H1 (cell line): ENCODE measurements at regions not wholly inside any gene's neighbourhood (a gene's known extent, or its start where the extent isn't known, plus 50 kb on each side); places are given as distances from the start of the nearest gene placed in this dataset.

Source experiments
- CTCF ChIA-PET: fragments of 300-600 bp; sonication (Branson Sonifier 250); formaldehyde crosslinking; loops from one replicate; lab custom pipeline; 2021; ENCODE audit not compliant: partially characterized antibody; lab: Charles Lee
- POLR2A ChIA-PET: fragments of 300-600 bp; sonication (Branson Sonifier 250); formaldehyde crosslinking; loops from one replicate; lab custom pipeline; 2021; ENCODE audit warnings: inconsistent platforms; ENCODE audit not compliant: partially characterized antibody; lab: Charles Lee
- DNase-seq, 2 experiments: peaks; one replicate each; pipeline versions ENCODE4 v3.0.0 to v3.0.0-alpha.2; 2010 to 2022; ENCODE audit warnings: low spot score in 2 of 2, low read depth in 1 of 2, mixed read lengths in 1 of 2
- FAIRE-seq: peaks from 2 replicates; lab custom pipeline; 2011; peaks lifted over from hg19 to GRCh38; lab: Jason Lieb, UNC
- H2AFZ ChIP-seq: 2 replicates; pipeline ENCODE4 v1.8.1; 2012; ENCODE audit warnings: low read length, inconsistent platforms
- H2AK5ac ChIP-seq: 2 replicates; pipeline ENCODE4 v1.6.1; 2013; ENCODE audit warnings: low read depth, low read length
- H2BK120ac ChIP-seq: replicated peaks from 2 replicates; pipeline ENCODE3; 2013; ENCODE audit warnings: low read depth, low read length, inconsistent platforms
- H2BK12ac ChIP-seq: 2 replicates; pipeline ENCODE4 v1.6.1; 2013; ENCODE audit warnings: low read depth, low read length
- H2BK15ac ChIP-seq: 2 replicates; pipeline ENCODE4 v1.6.1; 2013; ENCODE audit warnings: low read length
- H2BK20ac ChIP-seq: 2 replicates; pipeline ENCODE4 v1.6.1; 2013; ENCODE audit warnings: low read length
- H2BK5ac ChIP-seq: 2 replicates; pipeline ENCODE4 v1.6.1; 2013; ENCODE audit warnings: low read depth, low read length
- H3K14ac ChIP-seq: 2 replicates; pipeline ENCODE4 v1.6.1; 2013; ENCODE audit warnings: inconsistent platforms; ENCODE audit not compliant: insufficient read length
- H3K18ac ChIP-seq: 2 replicates; pipeline ENCODE4 v1.6.1; 2013; ENCODE audit warnings: low read length; ENCODE audit errors: extremely low read depth
- H3K23ac ChIP-seq: 2 replicates; pipeline ENCODE4 v1.6.1; 2013; ENCODE audit warnings: inconsistent platforms; ENCODE audit not compliant: insufficient read length
- H3K23me2 ChIP-seq: 2 replicates; pipeline ENCODE4 v1.6.1; 2013; ENCODE audit warnings: low read depth, low read length
- H3K27ac ChIP-seq: 2 replicates; pipeline ENCODE4 v1.6.1; 2011; ENCODE audit warnings: low read depth, low read length, inconsistent platforms
- H3K27me3 ChIP-seq, 4 experiments: replicated peaks in 1 of 4; 1 replicate in 1 of 4; 2 replicates in 3 of 4; pipeline versions ENCODE4 v1.6.1 to v1.8.1; 2011 to 2013; ENCODE audit warnings: low read length in 3 of 4, mild to moderate bottlenecking in 3 of 4, inconsistent platforms in 2 of 4, mixed read lengths in 2 of 4, moderate library complexity in 1 of 4; ENCODE audit not compliant: control insufficient read depth in 3 of 4, insufficient read depth in 3 of 4; ENCODE audit errors: extremely low read depth in 1 of 4
- H3K36me3 ChIP-seq, 4 experiments: 2 replicates each; pipeline versions ENCODE4 v1.6.1 to v1.8.1; 2011 to 2013; ENCODE audit warnings: mild to moderate bottlenecking in 4 of 4, low read length in 3 of 4, moderate library complexity in 2 of 4, control low read depth in 1 of 4, inconsistent platforms in 1 of 4; ENCODE audit not compliant: insufficient read depth in 4 of 4, control insufficient read depth in 2 of 4
- H3K4ac ChIP-seq: replicated peaks from 2 replicates; pipeline ENCODE3; 2013; ENCODE audit warnings: low read length, low read depth, mixed read lengths, inconsistent platforms; ENCODE audit not compliant: insufficient read length
- H3K4me1 ChIP-seq, 4 experiments: replicated peaks in 1 of 4; 1 replicate in 1 of 4; 2 replicates in 3 of 4; pipeline versions ENCODE4 v1.6.1 to v1.8.1; 2011 to 2013; ENCODE audit warnings: low read length in 3 of 4, inconsistent platforms in 2 of 4, mixed read lengths in 1 of 4; ENCODE audit not compliant: insufficient read depth in 4 of 4, control insufficient read depth in 3 of 4
- H3K4me2 ChIP-seq, 2 experiments: 2 replicates each; pipeline versions ENCODE4 v1.6.1 to v1.8.1; 2011 to 2013; ENCODE audit warnings: low read depth in 2 of 2, low read length in 2 of 2, control low read depth in 1 of 2, inconsistent platforms in 1 of 2, mild to moderate bottlenecking in 1 of 2; ENCODE audit not compliant: insufficient read depth in 1 of 2
- H3K4me3 ChIP-seq, 4 experiments: fragments of 200-600, 300-600 bp in 1 of 4; sonication (generic), shearing (Covaris generic), sonication (Bioruptor Twin) in 1 of 4; 2 replicates each; pipeline versions ENCODE4 v1.5.1 to v1.8.1; 2011 to 2016; ENCODE audit warnings: low read length in 4 of 4, low read depth in 3 of 4, control low read depth in 2 of 4, inconsistent platforms in 2 of 4, mild to moderate bottlenecking in 2 of 4, mixed read lengths in 1 of 4, moderate library complexity in 1 of 4; ENCODE audit not compliant: insufficient read depth in 2 of 4; ENCODE audit errors: extremely low read depth in 1 of 4
- H3K56ac ChIP-seq: replicated peaks from 2 replicates; pipeline ENCODE3; 2013; ENCODE audit warnings: low read depth, mild to moderate bottlenecking, mixed read lengths, low read length, inconsistent platforms; ENCODE audit not compliant: insufficient read length
- H3K79me1 ChIP-seq: 2 replicates; pipeline ENCODE4 v1.6.1; 2013; ENCODE audit warnings: low read depth, low read length, control low read depth
- H3K79me2 ChIP-seq, 2 experiments: 2 replicates each; pipeline versions ENCODE4 v1.6.1 to v1.8.1; 2012 to 2013; ENCODE audit warnings: low read length in 2 of 2, mild to moderate bottlenecking in 2 of 2, inconsistent platforms in 1 of 2; ENCODE audit not compliant: insufficient read depth in 2 of 2, control insufficient read depth in 1 of 2
- H3K9ac ChIP-seq, 4 experiments: replicated peaks in 1 of 4; 1 replicate in 1 of 4; 2 replicates in 3 of 4; pipeline versions ENCODE4 v1.6.1 to v1.8.1; 2011 to 2013; ENCODE audit warnings: low read depth in 3 of 4, low read length in 3 of 4, control low read depth in 2 of 4, mild to moderate bottlenecking in 2 of 4, moderate library complexity in 2 of 4, inconsistent platforms in 1 of 4; ENCODE audit errors: extremely low read depth in 1 of 4
- H3K9me3 ChIP-seq, 2 experiments: 2 replicates each; pipeline versions ENCODE4 v1.6.1 to v1.8.1; 2012 to 2013; ENCODE audit warnings: mild to moderate bottlenecking in 2 of 2, moderate library complexity in 2 of 2, control low read depth in 1 of 2, inconsistent platforms in 1 of 2, low read depth in 1 of 2, low read length in 1 of 2, mixed read lengths in 1 of 2; ENCODE audit not compliant: insufficient read depth in 2 of 2
- H4K20me1 ChIP-seq, 2 experiments: replicated peaks in 1 of 2; 2 replicates each; pipeline versions ENCODE3 to v1.8.1; 2011 to 2013; ENCODE audit warnings: inconsistent platforms in 2 of 2, low read length in 2 of 2, mild to moderate bottlenecking in 1 of 2; ENCODE audit not compliant: insufficient read depth in 2 of 2, control insufficient read depth in 1 of 2
- H4K5ac ChIP-seq: 2 replicates; pipeline ENCODE4 v1.6.1; 2013; ENCODE audit warnings: low read length, low read depth, mixed read lengths, inconsistent platforms; ENCODE audit not compliant: insufficient read length
- H4K8ac ChIP-seq: 2 replicates; pipeline ENCODE4 v1.8.0; 2013; ENCODE audit warnings: mild to moderate bottlenecking, moderate library complexity, low read length, inconsistent platforms; ENCODE audit not compliant: insufficient read depth; ENCODE audit errors: extremely low read depth
- H4K91ac ChIP-seq: replicated peaks from 2 replicates; pipeline ENCODE3; 2013; ENCODE audit warnings: low read length, mixed read lengths, inconsistent platforms; ENCODE audit not compliant: insufficient read length
- CHD1 ChIP-seq: IDR thresholded peaks from 2 replicates; pipeline ENCODE4 v1.6.1; 2012; ENCODE audit warnings: low read depth, low read length, improper control_type of control experiment
- EZH2 ChIP-seq: fragments of 200-600 bp; sonication (generic); IDR thresholded peaks from 2 replicates; pipeline ENCODE4 v1.7.1; 2012; ENCODE audit warnings: low read depth, mild to moderate bottlenecking, moderate library complexity, low read length, inconsistent platforms; ENCODE audit not compliant: severe bottlenecking
- FOSL1 ChIP-seq: IDR thresholded peaks from 2 replicates; pipeline ENCODE4 v1.6.1; 2011; ENCODE audit warnings: mild to moderate bottlenecking, low read depth, low read length, moderate library complexity; ENCODE audit not compliant: insufficient read depth
- HDAC6 ChIP-seq: IDR thresholded peaks from one replicate; pipeline ENCODE4 v1.7.1; 2012; ENCODE audit warnings: low read depth, mild to moderate bottlenecking, inconsistent platforms, low read length, moderate library complexity
- POLR2AphosphoS5 ChIP-seq: IDR thresholded peaks from 2 replicates; pipeline ENCODE4 v1.6.1; 2011; ENCODE audit warnings: low read depth, low read length
- SP1 ChIP-seq: IDR thresholded peaks from 2 replicates; pipeline ENCODE4 v1.6.1; 2011; ENCODE audit warnings: low read depth, low read length
- WGBS, 2 experiments: shearing (Covaris generic) in 1 of 2; methylation state at CpG; one replicate each; pipeline versions ENCODE4 v1.1.6 to v1.1.7; 2013 to 2015; ENCODE audit warnings: low lambda C conversion rate in 2 of 2, mixed read lengths in 2 of 2, inconsistent platforms in 1 of 2, low coverage in 1 of 2, missing lambda C conversion rate in 1 of 2; ENCODE audit not compliant: insufficient replicate concordance in 2 of 2, insufficient coverage in 1 of 2, insufficient read length in 1 of 2; ENCODE audit errors: extremely low coverage in 1 of 2, missing lambda C conversion rate in 1 of 2; 5-methylcytosine and 5-hydroxymethylcytosine counted together

DNA sequence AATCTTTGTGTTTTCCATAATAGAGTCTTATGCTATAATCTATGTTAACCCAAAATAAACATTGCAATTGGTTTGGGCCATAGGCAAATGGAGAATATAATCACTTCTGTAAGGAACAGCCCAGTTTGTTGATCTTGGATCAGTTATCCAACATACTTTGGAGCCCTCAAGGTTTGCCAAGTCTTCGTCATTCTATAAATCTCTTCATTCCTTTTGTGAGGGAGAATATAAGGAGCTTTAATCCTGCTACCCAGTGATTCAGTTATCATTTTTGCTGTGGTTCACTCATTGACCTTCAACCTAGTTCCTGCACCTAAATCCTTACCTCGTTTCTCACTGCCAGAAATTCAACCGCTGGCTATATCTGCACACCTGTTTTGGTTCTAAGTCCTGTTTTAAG is 500.3 kb upstream of the PTCHD4 start:
- 87% methylated on average over 3 of the region's 3 CpGs; no CpG with 5 or more reads in 1 of the 2 experiments for WGBS, 2 experiments
- FAIRE-seq = no peak

More for the DNA sequence above, 500.3 kb upstream of the PTCHD4 start:
- no peak overlapping the region for H2AK5ac ChIP-seq
- H4K5ac ChIP-seq = no peak overlapping the region
- H3K27me3 ChIP-seq = peaks cover 0 to 1% (median 0%) of the 10 kb centered on the region in 4 experiments; a peak in 1 of 7 replicates
- H3K23me2 ChIP-seq = no peaks in the 10 kb centered on the region
- no peaks in the 10 kb centered on the region for H3K4me1 ChIP-seq
- no peak overlapping the region for H2BK120ac ChIP-seq
- H3K79me1 ChIP-seq = no peaks in the 10 kb centered on the region
- no peak overlapping the region for H2AFZ ChIP-seq
- no peak overlapping the region for H3K9ac ChIP-seq
- no peak for DNase-seq
- no peaks in the 10 kb centered on the region for H4K20me1 ChIP-seq
- H3K14ac ChIP-seq = no peak overlapping the region
- H3K36me3 ChIP-seq = no peaks in the 10 kb centered on the region
- no peak overlapping the region for H3K18ac ChIP-seq
- ChIA-PET POLR2A (no interaction called here), CTCF (no interaction called here)
- H3K4me3 ChIP-seq = no peak overlapping the region
- H3K56ac ChIP-seq = no peak overlapping the region
- H4K8ac ChIP-seq = no peak overlapping the region
- no peak overlapping the region for H2BK20ac ChIP-seq
- H3K9me3 ChIP-seq = no peaks in the 10 kb centered on the region
- H3K79me2 ChIP-seq = no peaks in the 10 kb centered on the region
- no peak overlapping the region for H2BK5ac ChIP-seq
- H2BK12ac ChIP-seq = no peak overlapping the region
- H2BK15ac ChIP-seq = no peak overlapping the region
- no peak overlapping the region for H4K91ac ChIP-seq
- TF ChIP-seq CHD1 = no peak
- no peak for TF ChIP-seq HDAC6
- TF ChIP-seq SP1 = no peak
- TF ChIP-seq POLR2AphosphoS5 = no peak
- TF ChIP-seq FOSL1 = no peak
- TF ChIP-seq EZH2 = no peak
- H3K27ac ChIP-seq = no peak overlapping the region
- H3K4ac ChIP-seq = no peak overlapping the region
- no peak overlapping the region for H3K4me2 ChIP-seq
- no peak overlapping the region for H3K23ac ChIP-seq
